DOHH2 (cell line): ENCODE measurements at regions not wholly inside any gene's neighbourhood (a gene's known extent, or its start where the extent isn't known, plus 50 kb on each side); places are given as distances from the start of the nearest gene placed in this dataset.

Experiments used
- H3F3A ChIP-seq: fragments of 200-600 bp; sonication (generic), shearing (Covaris generic); 2 replicates; pipeline ENCODE4 v1.6.0; 2016; ENCODE audit warnings: antibody characterized with exemption, mild to moderate bottlenecking; ENCODE audit not compliant: control insufficient read depth, insufficient read depth
- H3K27ac ChIP-seq: fragments of 200-600 bp; sonication (generic); 2 replicates; pipeline ENCODE4 v1.5.1; 2014; ENCODE audit warnings: low read depth, mild to moderate bottlenecking, low read length, moderate library complexity
- H3K27me3 ChIP-seq: fragments of 200-600 bp; sonication (generic); 2 replicates; pipeline ENCODE4 v1.6.1; 2014; ENCODE audit warnings: mild to moderate bottlenecking, low read length, mixed read lengths; ENCODE audit not compliant: control insufficient read depth
- H3K36me3 ChIP-seq: fragments of 200-600 bp; sonication (generic); 2 replicates; pipeline ENCODE4 v1.6.1; 2014; ENCODE audit warnings: mild to moderate bottlenecking, low read length, moderate library complexity, mixed read lengths; ENCODE audit not compliant: control insufficient read depth
- H3K4me1 ChIP-seq: fragments of 200-600 bp; sonication (generic); 2 replicates; pipeline ENCODE4 v1.6.1; 2014; ENCODE audit warnings: mild to moderate bottlenecking, low read length, mixed read lengths; ENCODE audit not compliant: control insufficient read depth
- H3K4me2 ChIP-seq: fragments of 200-600 bp; sonication (generic); 2 replicates; pipeline ENCODE4 v1.6.0; 2014; ENCODE audit warnings: mild to moderate bottlenecking, low read length, moderate library complexity
- H3K4me3 ChIP-seq: fragments of 200-600 bp; sonication (generic); 2 replicates; pipeline ENCODE4 v1.5.1; 2014; ENCODE audit warnings: mild to moderate bottlenecking, low read length, mixed read lengths
- H3K79me2 ChIP-seq: fragments of 200-600 bp; sonication (generic); 2 replicates; pipeline ENCODE4 v1.6.1; 2014; ENCODE audit warnings: mild to moderate bottlenecking, low read length, mixed read lengths; ENCODE audit not compliant: control insufficient read depth
- H3K9me2 ChIP-seq: fragments of 200-600 bp; sonication (generic); replicated peaks from 2 replicates; pipeline ENCODE4 v1.6.1; 2014; ENCODE audit warnings: mild to moderate bottlenecking, low read length, mixed read lengths; ENCODE audit not compliant: control insufficient read depth
- H3K9me3 ChIP-seq: fragments of 200-600 bp; sonication (generic); 2 replicates; pipeline ENCODE4 v1.6.1; 2014; ENCODE audit warnings: antibody characterized with exemption, low read length, mixed read lengths; ENCODE audit not compliant: control insufficient read depth, insufficient read depth
- H4K20me1 ChIP-seq: fragments of 200-600 bp; sonication (generic); 2 replicates; pipeline ENCODE4 v1.6.0; 2014; ENCODE audit warnings: low read depth, mild to moderate bottlenecking, antibody characterized with exemption, low read length, moderate library complexity; ENCODE audit not compliant: control insufficient read depth, insufficient read depth
- CTCF ChIP-seq: fragments of 200-600 bp; sonication (generic); IDR thresholded peaks from one replicate; pipeline ENCODE4 v1.5.1; 2014; ENCODE audit warnings: antibody characterized with exemption, mild to moderate bottlenecking, low read depth, low read length; ENCODE audit not compliant: poor library complexity, severe bottlenecking
- EZH2phosphoT487 ChIP-seq: fragments of 200-600 bp; sonication (generic); IDR thresholded peaks from 2 replicates; pipeline ENCODE4 v1.6.1; 2017; ENCODE audit warnings: borderline replicate concordance, mild to moderate bottlenecking, antibody characterized with exemption, low read length, moderate library complexity, mixed read lengths

- Histone ChIP-seq H3K27ac (no peak overlapping the region), H3K4me1 (no peaks in the 10 kb centered on the region), H3K9me2 (no peaks in the 10 kb centered on the region), H3K4me2 (no peak overlapping the region), H3K27me3 (no peaks in the 10 kb centered on the region), H3F3A (no peaks in the 10 kb centered on the region), H4K20me1 (no peaks in the 10 kb centered on the region), H3K79me2 (no peaks in the 10 kb centered on the region), H3K9me3 (no peaks in the 10 kb centered on the region), H3K36me3 (no peaks in the 10 kb centered on the region), H3K4me3 (no peak overlapping the region)
- no peak for TF ChIP-seq CTCF
- no peak for TF ChIP-seq EZH2phosphoT487
These were observed 631.9 kb upstream of the ANKRD30A start for GRCh38 chr10:36493516-36493880.

- TF ChIP-seq CTCF (no peak), EZH2phosphoT487 (no peak)
- H3K4me3 ChIP-seq = no peak overlapping the region
- H3F3A ChIP-seq = no peaks in the 10 kb centered on the region
- H3K36me3 ChIP-seq = no peaks in the 10 kb centered on the region
- no peaks in the 10 kb centered on the region for H3K9me2 ChIP-seq
- H3K27ac ChIP-seq = no peak overlapping the region
- H3K79me2 ChIP-seq = no peaks in the 10 kb centered on the region
- no peaks in the 10 kb centered on the region for H3K9me3 ChIP-seq
- H4K20me1 ChIP-seq = no peaks in the 10 kb centered on the region
- no peaks in the 10 kb centered on the region for H3K4me1 ChIP-seq
- no peaks in the 10 kb centered on the region for H3K27me3 ChIP-seq
- no peak overlapping the region for H3K4me2 ChIP-seq
These were observed 632.5 kb upstream of the ANKRD30A start for GRCh38 chr10:36492590-36493515.

- no peaks in the 10 kb centered on the region for H3K4me1 ChIP-seq
- H4K20me1 ChIP-seq = no peaks in the 10 kb centered on the region
- no peaks in the 10 kb centered on the region for H3K9me2 ChIP-seq
- H3F3A ChIP-seq = no peaks in the 10 kb centered on the region
- H3K36me3 ChIP-seq = no peaks in the 10 kb centered on the region
- H3K4me3 ChIP-seq = no peak overlapping the region
- no peak overlapping the region for H3K27ac ChIP-seq
- H3K4me2 ChIP-seq = no peak overlapping the region
- no peaks in the 10 kb centered on the region for H3K27me3 ChIP-seq
- TF ChIP-seq CTCF (no peak), EZH2phosphoT487 (no peak)
- H3K79me2 ChIP-seq = no peaks in the 10 kb centered on the region
- no peaks in the 10 kb centered on the region for H3K9me3 ChIP-seq
These were observed 633.5 kb upstream of the ANKRD30A start for GRCh38 chr10:36491926-36492325.
